Testis (tissue), 2 donors: ENCODE measurements at regions not wholly inside any gene's neighbourhood (a gene's known extent, or its start where the extent isn't known, plus 50 kb on each side); places are given as distances from the start of the nearest gene placed in this dataset.

Experiments
- CTCF ChIP-seq, 3 experiments: fragments of 450-650 bp in 2 of 3; fragments of 200-600 bp in 1 of 3; sonication (generic) in 1 of 3; IDR thresholded peaks; one replicate each; pipeline ENCODE4 v1.5.1; 2016 to 2019; ENCODE audit warnings: antibody characterized with exemption in 3 of 3, mild to moderate bottlenecking in 2 of 3, moderate library complexity in 1 of 3
- POLR2A ChIP-seq: fragments of 450-650 bp; IDR thresholded peaks from one replicate; pipeline ENCODE4 v1.6.1; 2017; ENCODE audit warnings: antibody characterized with exemption, mild to moderate bottlenecking, moderate library complexity

GRCh38 chr2:36035137-36035536 lies 320.4 kb upstream of the CRIM1 start:
- TF ChIP-seq CTCF (IDR thresholded peaks at IDR 0.05): no peak
- no peak for TF ChIP-seq POLR2A
